Glomerular visceral epithelial cell (primary cell): ENCODE measurements at regions not wholly inside any gene's neighbourhood (a gene's known extent, or its start where the extent isn't known, plus 50 kb on each side); places are given as distances from the start of the nearest gene placed in this dataset.

ENCODE experiments used
- DNase-seq: peaks from one replicate; pipeline ENCODE4 v3.0.0-alpha.2; 2016; ENCODE audit errors: extremely low spot score

DNA sequence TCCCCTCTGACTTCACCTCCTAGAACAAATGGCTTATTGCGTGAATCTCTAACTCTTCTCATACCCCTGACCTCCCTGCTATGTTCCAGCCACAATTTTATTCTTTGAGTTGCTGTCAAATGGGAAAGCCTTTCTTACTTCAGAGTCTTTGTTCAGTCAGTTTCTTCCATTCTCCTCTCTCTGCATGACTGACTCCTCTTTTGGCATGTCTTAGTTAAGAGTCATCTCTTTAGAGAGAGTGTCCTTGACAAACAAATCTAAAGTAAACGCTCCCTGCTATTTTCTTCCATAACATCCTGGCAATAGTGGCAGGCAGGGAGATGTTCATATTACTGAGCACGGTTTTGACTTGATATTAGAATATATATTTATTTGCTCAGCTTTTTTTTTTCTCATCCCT is 170.7 kb upstream of the ERBB4 start:
- peak; percentile 64 for DNase-seq

DNA sequence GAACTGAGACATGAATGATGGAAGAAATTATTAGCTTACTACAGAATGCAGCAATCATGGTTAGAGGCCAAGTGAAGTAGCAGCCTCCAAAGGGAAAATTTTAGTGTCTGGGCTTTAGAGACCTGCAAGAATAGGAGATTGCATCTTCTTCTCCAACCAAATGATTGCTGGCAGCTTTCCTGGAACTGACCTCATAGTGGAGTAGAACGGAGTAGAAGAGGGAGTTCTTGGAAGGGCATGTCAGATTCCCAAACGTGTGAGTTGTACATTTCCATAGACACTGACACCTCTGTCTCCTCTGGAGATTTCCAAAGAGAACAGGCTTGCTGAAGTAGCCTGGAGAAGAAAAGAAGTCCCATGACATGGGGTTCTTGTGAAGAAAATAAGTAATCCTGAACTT is 169.8 kb upstream of the ERBB4 start:
- DNase-seq: peak; percentile 46

DNA sequence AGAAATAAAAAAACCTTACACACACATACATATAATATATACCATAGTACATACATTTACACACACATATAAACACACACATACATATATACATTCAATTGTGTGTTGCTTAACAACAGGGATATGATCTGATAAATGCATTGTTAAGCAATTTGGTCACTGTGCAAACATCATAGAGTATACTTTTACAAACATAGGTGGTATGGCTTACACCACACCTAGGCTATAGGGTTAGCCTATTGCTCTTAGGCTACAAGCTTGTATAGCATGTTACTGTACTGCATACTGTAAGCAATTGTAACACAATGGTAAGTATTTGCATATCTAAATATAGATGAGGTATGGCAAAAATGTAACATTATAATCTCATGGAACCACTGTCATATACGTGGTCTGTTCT is 156.8 kb upstream of the ERBB4 start:
- no peak for DNase-seq

DNA sequence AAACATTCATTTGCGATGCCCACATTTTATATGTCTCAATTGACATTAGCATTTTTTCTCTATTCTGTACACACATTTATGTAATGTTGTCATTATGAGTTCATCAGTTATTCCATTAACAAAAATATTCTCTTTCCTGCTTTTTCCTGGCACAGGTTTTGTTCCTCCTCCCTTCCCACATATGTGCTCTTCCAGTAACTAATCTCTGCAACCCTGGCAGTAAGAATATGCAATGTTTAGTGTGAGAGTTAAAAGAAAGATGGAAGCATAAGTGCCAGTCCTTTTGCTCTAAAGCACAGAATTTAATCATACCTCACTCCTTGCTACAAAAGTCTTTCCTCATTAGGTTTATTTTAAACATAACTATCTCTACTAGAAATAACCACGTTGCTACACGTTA is 155.8 kb upstream of the ERBB4 start:
- DNase-seq: no peak

DNA sequence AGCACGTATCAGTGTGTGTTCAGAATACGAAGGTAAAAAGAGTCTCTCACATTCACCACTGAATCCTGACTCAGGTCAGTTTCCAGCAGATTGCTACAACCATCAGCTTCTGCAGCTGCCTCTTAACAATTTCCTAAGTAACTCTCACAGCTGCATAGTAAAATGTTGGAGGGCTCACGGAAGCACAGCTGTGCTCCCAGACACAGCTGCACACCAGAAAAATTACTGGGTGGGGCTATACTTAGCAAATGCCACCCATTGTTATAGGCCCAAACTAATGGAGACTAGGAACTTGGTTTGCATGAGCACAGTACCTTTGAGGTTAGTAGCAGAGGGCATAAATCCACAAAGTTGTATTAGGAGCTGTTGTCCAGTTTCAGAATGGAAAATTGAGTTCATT is 153.9 kb upstream of the ERBB4 start:
- DNase-seq: no peak

DNA sequence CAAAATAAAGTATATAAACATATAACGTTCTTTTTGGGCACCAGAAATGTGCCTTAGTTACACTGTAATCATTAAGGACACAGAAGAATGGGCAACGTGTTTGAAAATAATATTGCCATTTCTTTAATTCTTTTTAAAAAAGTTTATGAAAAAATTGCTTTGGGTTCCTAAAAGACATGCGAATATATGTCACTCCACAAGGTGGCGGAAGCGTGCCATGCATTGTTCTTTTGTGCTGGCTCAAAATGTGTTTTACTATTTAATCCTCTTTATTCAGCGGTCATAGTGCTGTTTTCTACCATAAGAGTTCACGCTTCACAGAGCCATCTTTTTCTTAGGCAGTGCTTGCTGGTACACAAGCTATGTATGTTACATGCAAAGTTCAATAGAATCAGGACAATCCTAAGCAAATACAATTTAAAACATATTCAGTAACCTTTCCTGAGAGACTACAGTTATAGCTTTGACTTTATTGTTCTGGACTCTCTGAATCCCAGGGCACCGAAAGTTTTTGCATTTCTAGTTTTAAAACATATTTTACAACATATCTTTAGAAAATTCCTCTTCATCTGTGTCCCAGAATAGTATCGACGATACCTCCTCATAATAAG is 147.8 kb upstream of the ERBB4 start:
- peak; percentile 75 for DNase-seq

DNA sequence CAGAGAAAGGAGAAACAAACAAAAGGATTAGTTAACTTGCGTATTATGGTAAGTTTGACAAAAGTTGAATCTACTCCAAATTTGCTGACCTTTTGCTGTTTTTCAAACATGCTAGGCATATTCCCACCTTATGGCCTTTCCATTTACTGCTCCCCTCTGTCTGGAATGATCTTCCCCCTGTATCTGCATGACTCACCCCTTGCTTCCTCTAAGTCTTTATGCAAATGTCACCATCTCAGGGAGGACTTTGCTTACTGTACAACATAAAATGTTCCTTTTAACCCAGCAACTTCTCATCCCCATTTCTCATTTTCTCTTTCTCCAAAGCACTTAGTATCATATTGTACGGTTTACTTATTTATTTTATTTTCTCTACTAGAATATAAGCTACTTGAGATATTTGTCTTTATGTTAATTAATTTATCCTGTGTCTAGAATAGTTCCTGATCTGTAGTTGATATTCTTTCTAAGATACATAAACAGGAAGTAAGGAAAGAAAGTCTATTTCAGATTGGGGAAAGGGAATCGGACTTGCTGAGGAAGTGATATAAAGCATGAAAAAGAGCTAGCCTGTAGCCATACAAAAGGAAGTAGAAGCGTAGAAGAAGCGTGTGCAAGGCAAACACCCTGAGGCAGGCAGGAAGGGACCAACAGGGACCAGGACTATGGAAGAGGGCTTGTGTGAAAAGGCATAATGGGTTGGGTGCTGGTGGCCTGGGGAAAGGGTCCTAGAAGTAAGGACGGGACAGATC is 144.9 kb upstream of the ERBB4 start:
- DNase-seq: peak; percentile 10

DNA sequence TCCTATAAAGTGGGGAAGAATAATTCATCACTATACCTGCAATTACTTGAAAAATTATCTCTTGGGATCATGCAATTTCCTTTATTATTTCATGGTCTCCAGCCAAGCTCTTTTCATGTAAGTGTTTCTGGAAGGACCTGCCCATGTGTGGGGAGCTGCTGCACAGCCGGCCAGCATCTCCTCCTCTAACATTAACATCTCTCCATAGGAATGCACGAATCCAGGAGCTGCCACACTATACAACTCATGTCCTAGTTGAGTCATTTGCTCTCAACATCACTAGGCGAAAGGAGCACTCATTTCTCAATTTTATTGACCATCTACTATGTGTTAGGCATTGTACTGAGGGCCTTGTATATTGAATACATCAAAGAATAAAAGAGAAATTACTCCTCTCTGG is 144.3 kb upstream of the ERBB4 start:
- no peak for DNase-seq

DNA sequence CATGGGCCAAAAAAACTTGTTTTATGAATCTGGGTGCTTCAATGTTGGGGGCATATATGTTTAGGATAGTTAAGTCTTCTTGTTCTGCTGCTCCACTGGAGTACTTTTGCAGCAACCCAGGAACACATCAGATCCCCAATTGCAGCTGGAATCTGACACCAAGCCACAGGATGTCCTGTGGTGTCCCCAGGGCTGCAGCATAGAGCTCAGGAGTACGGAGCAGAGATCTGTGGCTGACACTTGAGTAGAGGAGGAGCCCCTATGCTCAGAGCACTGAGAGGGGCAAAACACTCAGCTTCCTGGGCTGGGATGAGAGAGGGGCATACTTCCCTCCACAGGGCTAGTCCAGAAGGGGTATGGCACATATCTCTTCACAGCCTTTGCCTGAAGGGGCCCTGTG is 138.9 kb upstream of the ERBB4 start:
- DNase-seq: no peak

DNA sequence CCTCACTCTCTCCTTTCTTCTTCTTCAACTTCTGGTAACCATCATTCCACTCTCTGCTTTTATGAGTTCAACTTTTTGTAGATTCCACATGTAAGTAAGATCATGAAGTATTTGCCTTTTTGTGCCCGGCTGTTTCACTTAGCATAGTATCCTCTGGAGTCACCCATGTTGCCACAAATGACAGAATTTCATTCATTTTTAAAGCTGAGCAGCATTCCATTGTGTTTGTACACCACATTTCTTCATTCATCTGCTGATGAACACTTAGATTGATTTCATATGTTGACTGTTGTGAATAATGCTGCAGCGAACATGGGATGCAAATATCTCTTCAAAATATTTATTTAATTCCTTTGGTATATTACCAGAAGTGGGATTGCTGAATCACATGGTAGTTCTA is 133.6 kb upstream of the ERBB4 start:
- DNase-seq: no peak

DNA sequence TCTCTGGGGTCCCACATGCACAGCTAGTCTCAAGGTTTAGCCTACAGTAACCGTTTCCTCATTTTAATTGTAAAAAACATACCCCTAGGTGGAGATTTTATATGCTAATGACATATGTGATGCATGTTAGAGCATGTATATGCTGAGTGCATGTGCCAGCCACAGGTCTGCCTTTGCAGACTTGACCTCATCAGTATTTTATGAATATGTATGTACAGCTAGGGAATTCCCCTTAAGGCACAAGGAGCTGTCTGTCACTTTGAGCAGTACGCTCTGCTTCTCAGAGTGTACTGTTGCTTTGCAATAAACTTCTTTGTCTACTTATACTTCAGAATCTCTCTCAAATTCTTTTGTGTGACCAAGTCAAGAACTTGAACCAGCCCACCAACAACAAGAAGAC is 131.2 kb upstream of the ERBB4 start:
- no peak for DNase-seq

DNA sequence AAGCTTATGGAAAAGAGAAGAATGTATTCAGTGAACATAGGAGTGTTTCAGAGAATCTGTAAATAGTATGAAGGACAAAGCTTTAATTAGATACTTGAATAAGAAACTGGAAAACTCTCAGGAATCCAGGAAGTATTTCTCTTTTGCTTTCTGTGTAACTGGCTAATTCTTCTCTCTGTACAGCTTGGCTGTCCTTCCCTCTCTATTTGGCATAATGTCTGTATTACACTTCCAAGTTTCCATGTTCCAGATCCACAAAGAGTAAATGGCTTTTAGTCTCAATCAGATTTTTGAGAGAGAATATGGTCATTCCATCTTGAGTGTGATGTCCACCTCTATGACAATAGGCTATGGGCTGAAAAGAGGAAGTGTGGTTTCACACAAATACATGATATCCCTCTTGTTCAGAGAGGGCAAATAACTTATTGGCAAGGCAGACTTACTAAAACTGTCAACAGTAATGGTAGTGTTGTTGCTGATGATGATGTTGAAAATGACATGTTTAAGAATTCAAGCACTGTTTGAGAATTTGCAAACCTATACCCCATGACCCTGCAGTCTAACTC is 129.2 kb upstream of the ERBB4 start:
- no peak for DNase-seq

DNA sequence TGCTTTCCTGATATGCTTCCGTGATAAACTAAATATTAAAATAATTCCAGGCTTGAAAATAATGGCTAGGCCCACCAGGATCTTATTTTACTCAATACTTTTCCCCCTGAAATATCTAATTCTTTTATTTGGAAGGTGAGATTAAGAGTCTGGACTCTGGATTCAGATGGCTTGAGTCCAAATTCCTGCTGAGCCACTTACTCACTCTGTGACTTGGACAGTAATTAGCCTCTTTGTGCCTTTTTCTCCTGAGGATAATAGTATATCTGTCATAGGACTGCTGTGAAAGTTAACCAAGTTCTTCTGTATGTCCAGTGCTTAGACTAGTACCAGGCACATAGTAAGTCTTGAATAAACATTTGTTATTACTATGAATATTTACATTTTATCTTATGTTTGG is 127.3 kb upstream of the ERBB4 start:
- DNase-seq: no peak

DNA sequence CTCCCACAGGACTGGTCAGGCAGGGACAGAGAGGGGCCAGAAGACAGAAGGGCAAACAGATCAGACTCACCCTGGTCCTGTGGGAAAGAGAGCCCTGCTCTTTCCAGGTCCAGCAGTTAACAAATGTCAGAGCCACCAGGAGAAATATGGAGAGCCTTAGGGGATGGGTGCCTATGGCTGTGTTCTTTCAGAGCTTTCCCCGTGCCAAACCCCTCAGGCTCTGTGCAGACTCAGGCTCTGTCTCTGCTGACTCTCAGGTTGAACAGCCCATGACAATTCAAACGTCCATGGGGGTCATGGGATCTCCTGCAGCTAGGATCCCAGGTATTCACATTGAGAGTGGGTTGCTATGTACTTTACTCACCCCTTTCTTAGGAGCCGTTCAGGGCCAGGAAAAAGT is 120.8 kb upstream of the ERBB4 start:
- no peak for DNase-seq

DNA sequence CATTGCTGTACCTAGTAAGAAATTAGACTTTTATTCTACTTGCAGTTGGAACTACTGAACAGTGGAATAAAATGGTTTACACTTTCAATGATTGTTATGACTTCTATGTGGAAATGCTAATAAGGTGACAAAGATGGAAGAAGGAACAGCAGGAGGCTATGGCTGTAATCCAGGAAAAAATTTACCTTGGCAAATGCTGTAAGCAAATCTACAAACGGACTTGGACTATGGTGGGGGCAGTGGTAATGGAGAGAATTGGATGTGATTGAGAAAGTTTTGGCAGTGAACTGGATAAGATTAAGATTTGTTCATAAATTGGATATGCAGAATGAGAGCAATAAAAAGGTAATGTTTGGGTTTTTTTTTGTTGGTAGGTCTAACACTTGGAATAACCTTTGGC is 111.0 kb upstream of the ERBB4 start:
- no peak for DNase-seq

DNA sequence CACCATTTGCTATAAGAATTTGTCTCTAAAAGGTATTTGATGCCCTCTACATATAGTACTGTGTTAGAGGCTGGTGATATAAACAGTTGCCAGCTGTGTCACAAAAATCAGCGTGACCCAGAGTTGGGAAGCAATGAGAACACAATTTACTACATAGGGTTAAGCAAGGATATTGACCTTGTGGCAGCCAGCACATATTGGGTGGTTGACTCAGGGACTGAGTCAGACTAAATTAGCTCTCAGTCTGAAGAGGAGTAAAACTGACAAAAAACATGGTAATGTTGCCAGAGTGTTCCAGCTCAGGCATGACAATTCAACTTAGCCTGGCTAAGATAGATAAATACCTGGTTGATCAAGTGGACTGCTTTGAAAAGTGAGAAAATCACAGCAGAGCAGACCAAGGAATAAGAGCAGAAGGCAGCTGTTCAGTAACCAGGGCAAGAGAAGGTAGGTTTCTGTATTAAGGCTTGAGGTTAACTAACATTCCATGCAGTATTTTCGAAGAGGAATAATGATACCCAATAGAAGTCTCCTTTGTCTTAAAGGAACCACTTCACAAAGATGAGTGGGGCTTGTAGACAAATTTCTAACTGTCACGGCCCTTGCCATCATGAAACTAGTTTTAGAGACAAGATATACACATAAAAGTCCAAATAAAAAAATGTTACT is 108.2 kb upstream of the ERBB4 start:
- peak; percentile 65 for DNase-seq

DNA sequence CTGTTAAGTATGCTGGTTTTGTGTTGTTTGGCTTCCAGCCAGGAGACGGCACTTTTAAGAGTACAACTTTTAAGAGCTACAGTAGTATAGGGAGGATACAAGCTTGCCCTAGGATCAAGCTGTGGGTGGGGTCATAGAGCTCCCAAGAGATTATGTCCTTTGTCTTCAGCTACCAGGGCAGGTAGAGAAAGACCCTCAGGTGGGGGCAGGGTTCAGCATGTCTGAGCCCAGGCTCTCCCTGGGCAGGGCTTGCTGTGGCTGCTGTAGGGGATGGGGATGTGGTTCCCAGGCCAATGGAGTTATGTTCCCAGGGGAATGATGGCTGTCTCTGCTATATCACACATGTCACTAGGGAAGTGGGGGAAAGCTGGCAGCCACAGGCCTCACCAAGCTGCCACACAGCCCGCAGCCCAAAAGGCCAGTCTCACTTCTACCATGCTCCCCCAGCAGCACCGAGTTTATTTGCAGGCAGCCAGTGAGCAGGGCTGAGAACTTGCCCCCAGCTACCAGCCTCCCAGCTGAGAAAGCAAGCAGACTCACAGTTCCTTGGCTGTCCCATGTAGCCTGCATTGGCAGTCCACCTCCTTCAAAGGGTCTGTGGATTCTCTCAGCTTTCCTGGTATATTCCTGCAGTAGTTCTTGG is 105.7 kb upstream of the ERBB4 start:
- DNase-seq: no peak

DNA sequence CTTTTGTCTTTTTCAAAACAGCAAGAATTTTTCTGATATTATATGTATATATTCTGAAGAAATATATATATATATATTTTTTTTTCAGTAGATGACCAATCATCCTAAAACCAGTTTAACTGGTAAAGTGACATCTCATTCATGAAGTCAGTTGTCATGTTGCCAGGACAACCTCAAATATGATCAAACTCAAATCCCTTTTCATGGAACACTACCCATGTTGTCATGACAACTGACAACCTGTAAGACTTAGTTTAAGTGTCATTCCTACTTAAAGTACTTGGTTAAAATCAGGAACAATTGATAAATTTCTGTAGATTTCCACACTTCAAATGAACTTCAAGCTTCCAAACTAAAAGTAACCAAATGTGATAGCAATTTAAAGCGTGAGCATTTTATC is 101.8 kb upstream of the ERBB4 start:
- DNase-seq: peak; percentile 40

DNA sequence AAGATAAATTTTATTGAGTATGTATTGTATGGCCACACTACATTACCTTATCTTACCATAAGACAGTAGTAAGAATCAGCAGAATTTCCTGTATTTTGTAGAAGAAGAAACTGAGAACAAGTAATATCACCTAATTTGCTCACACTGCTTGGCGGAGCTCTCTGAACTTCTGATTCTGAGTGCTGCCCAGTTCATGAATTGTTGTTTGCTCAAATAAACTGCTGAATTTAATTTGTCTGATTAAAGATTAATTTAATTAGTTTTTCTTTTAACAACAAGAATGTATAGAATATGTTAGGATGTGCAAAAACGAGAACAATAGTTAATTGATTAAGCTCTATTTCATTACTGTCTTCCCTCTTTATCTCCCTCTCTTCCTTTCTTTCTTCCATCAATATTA is 100.1 kb upstream of the ERBB4 start:
- no peak for DNase-seq

DNA sequence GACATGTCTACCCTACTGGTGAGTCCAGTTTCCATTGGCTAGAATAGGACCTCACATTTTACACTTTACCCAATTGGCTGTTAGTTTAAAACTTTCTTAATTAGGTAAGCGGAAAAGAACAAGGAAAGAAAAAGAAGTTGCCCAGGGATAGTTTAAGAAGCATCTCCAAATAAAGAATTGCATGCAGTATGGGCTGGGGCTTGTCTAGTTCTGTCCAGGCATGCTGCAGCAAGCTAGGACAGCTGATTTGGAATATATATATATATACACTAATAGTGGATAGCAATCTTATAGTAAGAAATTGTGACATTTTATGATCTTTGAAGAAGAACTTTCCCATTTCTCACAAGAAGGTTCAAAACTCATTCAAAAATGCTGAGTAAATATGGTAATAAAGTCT is 90.0 kb upstream of the ERBB4 start:
- DNase-seq: no peak

DNA sequence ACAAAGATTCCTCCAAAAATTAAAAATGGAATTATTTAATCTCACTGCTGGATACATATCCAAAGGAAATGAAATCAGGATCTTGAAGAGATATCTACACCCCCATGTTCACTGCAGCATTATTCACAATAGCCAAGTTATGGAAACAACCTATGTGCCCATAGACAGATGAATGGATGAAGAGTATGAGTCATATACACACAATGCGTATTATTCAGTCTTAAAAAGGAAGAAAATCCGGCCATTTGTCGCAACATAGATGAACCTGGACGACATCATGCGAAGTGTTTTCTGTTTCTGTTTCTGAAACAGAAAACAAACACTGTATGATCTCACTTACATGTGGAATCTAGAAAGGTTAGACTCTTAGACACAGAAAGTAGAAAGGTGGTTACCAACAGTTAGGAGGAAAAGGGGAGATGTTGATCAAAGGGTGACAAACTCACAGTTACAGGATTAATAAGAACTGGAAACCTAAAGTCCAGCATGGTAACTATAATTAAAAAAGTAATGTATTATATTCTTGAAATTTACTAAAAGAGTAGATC is 87.8 kb upstream of the ERBB4 start:
- DNase-seq: no peak

DNA sequence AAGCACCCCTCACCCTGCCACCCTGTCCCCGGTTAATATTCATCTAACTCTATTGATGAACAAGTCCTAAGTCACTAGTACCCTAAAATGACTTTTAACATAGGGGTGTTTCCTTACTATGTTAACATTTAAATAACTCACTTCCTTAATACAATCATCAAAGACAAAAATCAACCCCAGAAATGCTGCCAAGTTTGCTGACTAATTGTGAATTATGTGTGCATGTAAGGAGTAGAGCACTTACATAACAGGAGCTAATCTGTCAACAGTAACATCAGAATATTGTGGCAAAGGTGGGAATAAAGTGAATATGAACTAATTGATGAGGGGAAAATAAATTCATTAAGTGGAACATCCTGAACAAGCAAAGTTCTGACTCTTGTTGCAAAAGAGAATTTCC is 81.4 kb upstream of the ERBB4 start:
- no peak for DNase-seq
